Fibroblast of lung (primary cell): ENCODE measurements at regions not wholly inside any gene's neighbourhood (a gene's known extent, or its start where the extent isn't known, plus 50 kb on each side); places are given as distances from the start of the nearest gene placed in this dataset.

ENCODE experiments used
- EZH2 ChIP-seq: IDR thresholded peaks from 2 replicates; pipeline ENCODE4 v1.5.1; 2012; ENCODE audit warnings: low read length, control low read depth, mild to moderate bottlenecking; ENCODE audit errors: missing control alignments
- TF ChIP-seq, protein P1 (sequence below), 2 donors: IDR thresholded peaks in 1 of 2; conservative IDR thresholded peaks in 1 of 2; 1 replicate in 1 of 2; 2 replicates in 1 of 2; pipeline ENCODE4 v1.5.1; 2011 to 2012; ENCODE audit warnings: low read length in 2 of 2, control low read depth in 1 of 2, inconsistent platforms in 1 of 2, low read depth in 1 of 2, mild to moderate bottlenecking in 1 of 2

- TF ChIP-seq, protein P1, sequence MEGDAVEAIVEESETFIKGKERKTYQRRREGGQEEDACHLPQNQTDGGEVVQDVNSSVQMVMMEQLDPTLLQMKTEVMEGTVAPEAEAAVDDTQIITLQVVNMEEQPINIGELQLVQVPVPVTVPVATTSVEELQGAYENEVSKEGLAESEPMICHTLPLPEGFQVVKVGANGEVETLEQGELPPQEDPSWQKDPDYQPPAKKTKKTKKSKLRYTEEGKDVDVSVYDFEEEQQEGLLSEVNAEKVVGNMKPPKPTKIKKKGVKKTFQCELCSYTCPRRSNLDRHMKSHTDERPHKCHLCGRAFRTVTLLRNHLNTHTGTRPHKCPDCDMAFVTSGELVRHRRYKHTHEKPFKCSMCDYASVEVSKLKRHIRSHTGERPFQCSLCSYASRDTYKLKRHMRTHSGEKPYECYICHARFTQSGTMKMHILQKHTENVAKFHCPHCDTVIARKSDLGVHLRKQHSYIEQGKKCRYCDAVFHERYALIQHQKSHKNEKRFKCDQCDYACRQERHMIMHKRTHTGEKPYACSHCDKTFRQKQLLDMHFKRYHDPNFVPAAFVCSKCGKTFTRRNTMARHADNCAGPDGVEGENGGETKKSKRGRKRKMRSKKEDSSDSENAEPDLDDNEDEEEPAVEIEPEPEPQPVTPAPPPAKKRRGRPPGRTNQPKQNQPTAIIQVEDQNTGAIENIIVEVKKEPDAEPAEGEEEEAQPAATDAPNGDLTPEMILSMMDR (conservative IDR thresholded peaks at IDR 0.05 in 1 of 2, IDR thresholded peaks at IDR 0.05 in 1 of 2; ENCODE audit: low read depth in 1 of 2, low read length in 2 of 2): no peak
- no peak for TF ChIP-seq EZH2
Observed at GRCh38 chr3:72488738-72489035, 359.6 kb downstream of the SHQ1 start.
